Testis (tissue), 2 donors: ENCODE measurements at regions not wholly inside any gene's neighbourhood (a gene's known extent, or its start where the extent isn't known, plus 50 kb on each side); places are given as distances from the start of the nearest gene placed in this dataset.
"Not testable (repeated sequence)": the region's sequence is repeated elsewhere in the genome, so short reads cannot be mapped to it uniquely, and the experiment has no call there.

Source experiments
- DNase-seq: peaks from one replicate; pipeline ENCODE4 v3.0.0-alpha.2; 2019
- H3K27ac ChIP-seq, 2 donors: fragments of 200-600 bp; sonication (generic); one replicate each; pipeline ENCODE4 v1.5.1; 2019
- H3K27me3 ChIP-seq: fragments of 200-600 bp; sonication (generic); one replicate; pipeline ENCODE4 v1.5.1; 2019
- H3K36me3 ChIP-seq: fragments of 200-600 bp; sonication (generic); one replicate; pipeline ENCODE4 v1.5.1; 2017; ENCODE audit warnings: low read depth; ENCODE audit errors: missing control alignments
- H3K4me1 ChIP-seq: fragments of 200-600 bp; sonication (generic); one replicate; pipeline ENCODE4 v1.5.1; 2019
- H3K4me3 ChIP-seq, 2 donors: fragments of 200-600 bp; sonication (generic); one replicate each; pipeline ENCODE4 v1.5.1; 2017 to 2019
- H3K9me3 ChIP-seq: fragments of 200-600 bp; sonication (generic); one replicate; pipeline ENCODE4 v1.5.1; 2017
- CTCF ChIP-seq, 3 experiments: fragments of 450-650 bp in 2 of 3; fragments of 200-600 bp in 1 of 3; sonication (generic) in 1 of 3; IDR thresholded peaks; one replicate each; pipeline ENCODE4 v1.5.1; 2016 to 2019; ENCODE audit warnings: antibody characterized with exemption in 3 of 3, mild to moderate bottlenecking in 2 of 3, moderate library complexity in 1 of 3
- POLR2A ChIP-seq: fragments of 450-650 bp; IDR thresholded peaks from one replicate; pipeline ENCODE4 v1.6.1; 2017; ENCODE audit warnings: antibody characterized with exemption, mild to moderate bottlenecking, moderate library complexity
- WGBS, 2 donors: methylation state at CpG; one replicate each; pipeline ENCODE4 v1.1.5; 2018; 5-methylcytosine and 5-hydroxymethylcytosine counted together
- intact Hi-C: fragments of 100-400 bp; cut with DNase I; formaldehyde crosslinking; loops from one replicate; pipeline ENCODE4 v1.15.1; 2023; ENCODE audit warnings: low total_unique reads

DNA sequence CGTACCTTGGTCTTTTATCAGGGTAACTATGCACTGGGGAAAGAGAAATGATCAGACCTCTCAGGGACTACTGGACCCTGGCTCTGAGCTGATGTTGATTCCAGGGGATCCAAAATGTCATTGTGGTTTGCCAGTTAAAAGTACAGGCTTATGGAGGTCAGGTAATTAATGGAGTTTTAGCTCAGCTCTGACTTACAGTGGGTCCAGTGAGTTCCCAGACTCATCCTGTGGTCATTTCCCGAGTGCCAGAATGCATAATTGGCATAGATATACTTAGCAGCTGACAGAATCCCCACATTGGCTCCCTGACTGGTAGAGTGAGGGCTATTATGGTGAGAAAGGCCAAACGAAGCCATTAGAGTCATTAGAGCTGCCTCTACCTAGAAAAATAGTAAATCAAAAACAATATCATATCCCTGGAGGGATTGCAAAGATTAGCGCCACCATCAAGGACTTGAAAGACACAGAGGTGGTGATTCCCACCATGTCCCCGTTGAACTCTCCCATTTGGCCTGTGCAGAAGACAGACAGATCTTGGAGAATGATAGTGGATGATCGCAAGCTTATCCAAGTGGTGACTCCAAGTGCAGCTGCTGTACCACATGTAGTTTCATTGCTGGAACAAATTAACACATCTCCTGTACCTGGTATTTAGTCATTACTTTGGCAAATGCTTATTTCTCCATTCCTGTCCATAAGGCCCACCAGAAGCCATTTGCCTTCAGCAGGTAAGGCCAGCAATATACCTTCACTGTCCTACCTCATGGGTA lies 152.4 kb downstream of the THBS2 start:
- Histone ChIP-seq H3K36me3 (no peaks in the 10 kb centered on the region), H3K9me3 (no peaks in the 10 kb centered on the region), H3K4me1 (no peaks in the 10 kb centered on the region), H3K4me3 (no peak overlapping the region), H3K27ac (no peak overlapping the region), H3K27me3 (no peaks in the 10 kb centered on the region)
- 90 to 93% methylated on average over 6 of the region's 6 CpGs for WGBS, 2 donors
- TF ChIP-seq CTCF (IDR thresholded peaks at IDR 0.05) (no peak), POLR2A (no peak)
- intact Hi-C loops, result no loop called here
- DNase-seq, result no peak

DNA sequence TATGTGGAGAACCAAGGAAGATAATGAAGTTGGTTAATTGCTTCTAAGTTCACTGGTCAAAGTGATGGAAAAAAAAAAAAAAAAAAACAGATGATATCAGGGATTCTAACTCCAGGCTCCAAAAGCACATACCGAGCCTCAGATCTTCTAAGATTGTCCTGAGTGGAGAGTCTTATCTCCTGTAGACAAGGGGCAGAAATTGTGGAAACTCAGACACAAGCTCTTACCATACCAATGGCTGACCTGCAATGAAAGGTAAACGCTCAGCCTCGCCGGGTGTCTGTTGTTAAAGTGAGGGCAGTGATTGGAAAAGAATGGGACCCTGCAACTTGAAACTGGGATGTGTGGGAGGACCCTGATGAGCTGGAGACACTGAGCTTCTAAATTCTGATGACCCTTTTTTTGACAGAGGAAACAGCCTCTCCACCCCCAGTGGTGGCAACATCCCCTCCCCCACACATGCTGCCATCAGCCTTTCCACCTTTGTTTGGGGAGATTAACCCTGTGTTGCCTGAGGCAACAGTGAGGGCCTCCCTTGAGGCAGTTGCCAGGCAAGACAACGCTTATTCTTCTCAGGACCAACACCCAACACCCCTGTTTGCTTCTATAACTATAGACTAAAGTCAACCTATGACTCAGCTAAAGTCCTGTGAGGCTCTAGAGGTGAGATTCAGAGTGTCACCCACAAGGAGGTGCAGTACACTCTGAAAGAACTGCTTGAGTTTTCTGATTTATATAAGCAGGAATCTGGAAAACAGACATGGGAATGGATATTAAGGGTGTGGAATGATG lies 154.0 kb downstream of the THBS2 start:
- WGBS, 2 donors, result 85 to 92% methylated on average over 5 of the region's 5 CpGs
- no peak for DNase-seq
- Histone ChIP-seq H3K36me3 (no peaks in the 10 kb centered on the region), H3K4me1 (peaks cover 8% of the 10 kb centered on the region), H3K9me3 (no peaks in the 10 kb centered on the region), H3K27ac (no peak overlapping the region), H3K27me3 (no peaks in the 10 kb centered on the region), H3K4me3 (no peak overlapping the region)
- no peak for TF ChIP-seq CTCF (IDR thresholded peaks at IDR 0.05)
- TF ChIP-seq POLR2A, result no peak
- intact Hi-C loops, result no loop called here

DNA sequence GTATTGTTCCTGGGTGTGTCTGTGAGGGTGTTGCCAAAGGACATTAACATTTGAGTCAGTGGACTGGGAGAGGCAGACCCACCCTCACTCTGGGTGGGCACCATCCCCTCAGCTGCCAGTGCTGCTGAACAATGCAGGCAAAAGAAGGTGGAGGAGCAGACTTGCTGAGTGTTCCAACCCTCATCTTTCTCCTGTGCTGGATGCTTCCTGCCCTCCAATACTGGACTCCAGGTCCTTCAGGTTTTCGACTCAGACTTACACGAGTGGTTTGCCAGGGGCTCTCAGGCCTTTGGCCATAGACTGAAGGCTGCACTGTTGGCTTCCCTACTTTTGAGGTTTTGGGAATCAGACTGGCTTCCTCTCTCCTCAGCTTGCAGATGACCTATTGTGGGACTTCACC lies 155.0 kb downstream of the THBS2 start:
- H3K9me3 ChIP-seq, intact Hi-C loops, H3K36me3 ChIP-seq, H3K4me3 ChIP-seq, H3K27me3 ChIP-seq, H3K4me1 ChIP-seq, H3K27ac ChIP-seq, DNase-seq: not testable (repeated sequence)
- 76 to 96% methylated on average over 2 of the region's 2 CpGs for WGBS, 2 donors

- no peaks in the 10 kb centered on the region for H3K27me3 ChIP-seq
- no peak for TF ChIP-seq CTCF (IDR thresholded peaks at IDR 0.05)
- TF ChIP-seq POLR2A, result no peak
- WGBS, 2 donors, result 84 to 88% methylated on average over 1 of the region's 1 CpG
- peaks cover 9% of the 10 kb centered on the region for H3K4me1 ChIP-seq
- H3K4me3 ChIP-seq, result no peak overlapping the region
- no peaks in the 10 kb centered on the region for H3K9me3 ChIP-seq
- intact Hi-C loops, result no loop called here
- DNase-seq, result no peak
- no peak overlapping the region for H3K27ac ChIP-seq
- H3K36me3 ChIP-seq, result no peaks in the 10 kb centered on the region
Measured at GRCh38 chr6:169098116-169098515, 155.5 kb downstream of the THBS2 start.

DNA sequence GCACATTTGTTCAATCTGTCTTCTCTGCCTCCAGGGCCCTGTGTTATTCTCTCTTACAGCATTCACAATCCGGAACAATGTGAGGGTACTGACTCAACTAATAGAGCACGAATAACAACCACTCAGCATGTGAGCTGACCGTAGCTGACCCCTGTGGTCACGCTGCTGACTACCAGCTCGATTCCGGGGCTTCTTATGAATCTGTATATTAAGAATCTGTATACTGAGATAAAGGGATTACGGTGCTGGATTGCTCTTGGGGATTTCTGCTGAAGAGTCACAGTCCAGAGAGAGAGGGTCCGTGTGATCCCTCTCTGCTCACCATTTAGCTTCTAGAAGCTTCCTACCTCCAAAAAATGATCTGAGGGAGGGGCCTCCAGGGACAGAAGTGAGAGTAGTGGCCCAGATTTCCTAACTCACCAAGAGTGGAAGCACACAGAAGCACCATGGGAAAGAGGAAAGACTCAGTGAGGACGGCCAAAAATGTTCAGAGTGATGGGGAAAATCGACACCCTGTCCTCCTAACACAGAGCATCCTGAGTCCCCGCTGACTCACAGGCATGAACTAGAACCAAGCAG lies 156.2 kb downstream of the THBS2 start:
- TF ChIP-seq POLR2A (no peak), CTCF (IDR thresholded peaks at IDR 0.05) (no peak)
- H3K36me3 ChIP-seq, result no peaks in the 10 kb centered on the region
- WGBS, 2 donors, result 85 to 94% methylated on average over 11 of the region's 11 CpGs
- H3K27ac ChIP-seq, result no peak overlapping the region
- intact Hi-C loops, result no loop called here
- no peak for DNase-seq
- H3K9me3 ChIP-seq, result no peaks in the 10 kb centered on the region
- no peak overlapping the region for H3K4me3 ChIP-seq
- peaks cover 9% of the 10 kb centered on the region for H3K4me1 ChIP-seq
- no peaks in the 10 kb centered on the region for H3K27me3 ChIP-seq
